ENCODE measurements at regions not wholly inside any gene's neighbourhood (a gene's known extent, or its start where the extent isn't known, plus 50 kb on each side); places are given as distances from the start of the nearest gene placed in this dataset.
"Not testable (repeated sequence)": the region's sequence is repeated elsewhere in the genome, so short reads cannot be mapped to it uniquely, and the experiment has no call there.

GRCh38 chr10:18735711-18736110 lies 76.5 kb downstream of the ARL5B start:
- DNase-seq (ENCODE audit: low spot score), result no peak

GRCh38 chr10:18737236-18737635 lies 78.0 kb downstream of the ARL5B start:
- peak; percentile 34 for DNase-seq (ENCODE audit: low spot score)

DNA sequence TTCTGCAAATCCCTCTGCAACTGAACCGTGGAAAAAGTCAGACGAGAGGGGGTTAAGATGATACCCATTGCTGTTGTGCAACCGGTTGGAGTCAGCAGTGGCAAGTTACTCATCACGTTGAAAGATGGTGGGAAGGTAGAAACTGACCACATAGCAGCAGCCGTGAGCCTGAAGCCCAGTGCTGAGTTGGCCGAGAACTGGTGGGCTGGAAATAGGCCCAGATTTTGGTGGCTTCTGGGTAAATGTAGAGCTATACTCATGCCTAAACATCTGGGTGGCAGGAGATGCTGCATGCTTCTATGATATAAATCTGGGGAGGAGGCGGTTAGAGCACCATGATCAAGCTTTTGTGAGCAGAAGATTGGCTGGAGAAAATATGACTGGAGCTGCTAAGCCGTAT lies 78.6 kb downstream of the ARL5B start:
- DNase-seq (ENCODE audit: low spot score), result peak; percentile 81

- peak; percentile 49 for DNase-seq (ENCODE audit: low spot score)
These were observed 79.6 kb downstream of the ARL5B start for GRCh38 chr10:18738835-18739234.

DNA sequence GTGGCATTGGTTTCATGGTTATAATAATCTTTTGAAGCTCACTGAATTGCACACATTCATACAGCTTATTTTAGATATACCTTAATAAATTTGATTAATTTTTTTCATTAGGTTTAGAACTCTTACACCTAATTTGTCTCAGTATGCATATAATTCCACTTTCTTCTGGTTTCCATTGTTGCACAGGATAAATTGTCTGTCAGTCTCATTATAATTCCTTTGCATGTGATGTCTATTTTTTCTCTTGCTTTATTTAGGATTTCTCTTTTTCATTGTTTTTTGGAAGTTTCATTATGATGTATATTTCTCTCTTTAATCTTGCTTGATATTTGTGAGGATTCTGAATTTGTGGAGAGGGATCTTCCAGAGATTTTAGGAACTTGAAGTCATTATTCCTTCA lies 84.7 kb downstream of the ARL5B start:
- DNase-seq (ENCODE audit: low spot score), result no peak

DNA sequence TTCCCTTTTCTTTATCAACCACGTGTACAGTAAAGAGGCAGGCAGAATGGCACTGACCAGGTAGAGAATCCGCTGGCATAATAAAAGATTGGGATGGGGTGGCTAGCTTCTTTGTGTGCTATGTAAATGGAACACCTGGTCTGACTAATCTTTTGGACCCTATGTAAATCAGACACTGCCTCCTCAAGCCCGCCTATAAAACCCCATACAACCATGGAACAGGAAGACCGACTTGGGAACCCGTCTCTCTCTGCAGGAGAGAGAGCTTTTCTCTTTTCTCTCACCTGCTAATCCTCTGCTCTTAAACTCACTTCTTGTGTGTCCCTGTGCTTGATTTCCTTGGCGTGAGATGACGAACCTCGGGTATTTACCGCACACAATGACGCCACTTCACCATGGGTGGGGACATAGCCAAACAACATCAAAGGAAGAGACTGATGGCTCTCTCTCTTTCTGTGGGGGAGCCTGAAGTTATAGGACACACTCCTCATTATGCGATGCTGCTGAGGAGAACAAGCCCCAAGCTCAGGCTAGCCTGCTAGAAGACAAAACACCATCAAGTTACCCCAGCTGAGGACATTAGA lies 94.2 kb downstream of the ARL5B start:
- DNase-seq (ENCODE audit: low spot score), result no peak

GRCh38 chr10:18759575-18759974 lies 100.3 kb downstream of the ARL5B start:
- no peak for DNase-seq (ENCODE audit: low spot score)

DNA sequence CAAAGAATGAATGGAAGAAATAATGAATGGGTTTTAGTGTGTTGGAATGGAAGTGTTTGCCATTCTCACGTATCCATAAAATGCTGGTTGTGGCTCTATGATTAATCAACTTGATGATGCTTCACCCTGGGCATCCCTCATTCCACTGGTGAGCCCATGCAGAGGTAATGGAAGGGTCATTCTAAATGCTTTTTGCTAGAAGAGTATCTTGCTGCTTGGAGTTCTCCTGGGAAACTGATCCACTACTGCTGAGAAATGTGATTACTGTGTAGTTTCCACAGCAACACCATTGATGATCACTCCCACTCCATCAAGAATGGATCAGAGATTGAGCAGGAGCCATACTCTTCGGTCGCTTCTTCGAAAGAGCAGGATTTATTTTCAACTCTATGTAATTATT lies 101.6 kb downstream of the ARL5B start:
- no peak for DNase-seq (ENCODE audit: low spot score)

DNA sequence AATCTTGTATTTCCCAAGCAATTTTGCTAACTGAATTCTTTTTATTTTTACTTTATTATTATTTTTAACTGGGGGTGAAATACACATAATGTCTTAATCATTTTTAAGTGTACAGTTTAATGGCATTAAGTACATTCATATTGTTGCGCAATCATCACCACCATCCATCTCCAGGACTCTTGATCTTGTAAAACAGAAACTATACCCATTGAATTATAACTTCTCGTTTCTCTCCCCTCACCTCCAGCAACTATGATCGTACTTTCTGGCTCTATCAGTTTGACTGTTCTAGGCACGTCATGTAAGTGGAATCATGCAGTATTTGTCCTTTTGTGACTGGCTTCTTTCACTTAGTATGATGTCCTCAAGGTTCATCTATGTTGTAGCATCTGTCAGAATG lies 108.8 kb downstream of the ARL5B start:
- DNase-seq (ENCODE audit: low spot score), result no peak

DNA sequence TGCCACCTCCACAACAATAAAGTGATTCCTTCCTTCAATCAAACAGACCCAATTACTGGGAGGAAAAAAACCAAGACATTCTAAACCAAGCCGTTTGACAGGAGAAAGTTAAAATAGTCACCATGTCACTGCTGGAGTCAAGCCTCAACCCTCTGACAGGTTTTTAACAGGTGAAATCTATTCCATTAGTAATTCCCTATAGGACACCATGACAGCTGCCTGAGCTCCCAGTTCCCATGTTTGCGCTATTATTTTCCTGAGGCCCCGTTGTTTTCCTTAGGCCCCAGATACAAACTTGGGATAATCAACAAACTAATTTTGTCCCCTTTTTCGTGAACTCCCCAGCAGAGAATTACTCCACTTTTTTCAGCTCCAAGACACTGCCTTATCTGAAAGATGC lies 113.9 kb downstream of the ARL5B start:
- no peak for DNase-seq (ENCODE audit: low spot score)

GRCh38 chr10:18777258-18777657 lies 118.0 kb downstream of the ARL5B start:
- no peak for DNase-seq (ENCODE audit: low spot score)

DNA sequence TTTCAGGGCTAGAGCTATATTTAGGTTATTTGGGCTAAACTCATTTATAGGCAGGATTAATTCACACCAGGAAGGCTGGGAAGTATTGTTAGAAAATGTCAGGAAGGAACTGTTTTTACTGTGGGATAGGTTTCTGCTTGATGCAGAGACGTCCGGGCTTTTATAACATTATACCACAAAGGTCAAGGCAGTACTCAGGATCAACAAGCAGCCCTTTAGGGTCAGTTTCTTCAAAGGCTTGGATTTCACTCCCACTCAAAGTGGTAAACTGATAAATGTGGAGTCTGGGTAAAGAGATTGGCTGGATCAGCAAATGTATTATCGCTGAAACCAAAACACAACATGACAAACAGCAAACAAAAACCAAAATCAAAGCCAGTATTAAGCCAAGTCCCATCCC lies 127.2 kb downstream of the ARL5B start:
- DNase-seq (ENCODE audit: low spot score), result no peak

GRCh38 chr10:18793951-18794350 lies 134.7 kb downstream of the ARL5B start:
- peak; percentile 37 for DNase-seq (ENCODE audit: low spot score)

DNA sequence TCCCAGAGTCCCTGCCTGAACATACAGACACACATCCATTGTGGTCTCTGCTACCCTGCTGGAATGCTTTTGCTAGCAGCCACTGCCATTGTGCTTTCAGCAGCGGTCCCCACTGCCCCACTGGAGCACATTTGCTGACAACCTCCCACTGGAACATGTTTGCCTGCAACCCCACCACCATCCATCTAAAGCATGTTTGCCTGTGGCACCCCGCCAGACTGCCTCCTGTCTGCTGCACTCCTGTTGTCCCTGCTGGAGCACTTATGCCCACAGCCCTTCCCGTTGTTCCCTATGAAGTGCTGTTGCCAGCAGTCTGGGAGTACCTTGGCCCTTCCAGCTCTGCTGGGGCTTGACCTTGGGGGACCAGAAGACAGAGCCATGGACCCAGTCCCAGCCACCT lies 136.3 kb downstream of the ARL5B start:
- no peak for DNase-seq (ENCODE audit: low spot score)

GRCh38 chr10:18797286-18797685 lies 138.1 kb downstream of the ARL5B start:
- DNase-seq (ENCODE audit: low spot score), result no peak

- peak; percentile 2 for DNase-seq (ENCODE audit: low spot score)
These were observed 162.9 kb downstream of the ARL5B start for GRCh38 chr10:18822156-18822555.

DNA sequence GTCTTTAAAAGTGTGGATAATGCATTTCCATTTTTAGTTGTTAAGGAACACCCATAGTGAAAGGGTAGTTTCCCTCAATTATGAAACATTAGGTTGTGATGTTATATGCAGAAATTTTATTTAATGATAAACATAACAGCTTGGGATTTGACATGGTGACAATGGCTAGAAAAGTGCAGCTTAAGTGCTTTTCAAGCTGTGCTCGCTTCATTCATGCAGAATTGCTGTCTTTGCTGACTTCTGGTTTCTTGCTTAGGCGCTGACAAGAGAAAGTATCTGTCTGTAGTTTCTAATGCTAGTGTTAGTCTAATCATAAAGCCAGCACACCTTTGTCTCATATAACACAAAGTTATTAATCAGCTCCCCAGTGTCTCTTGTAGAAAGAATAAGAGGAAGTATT lies 170.0 kb downstream of the ARL5B start:
- no peak for DNase-seq (ENCODE audit: low spot score)

DNA sequence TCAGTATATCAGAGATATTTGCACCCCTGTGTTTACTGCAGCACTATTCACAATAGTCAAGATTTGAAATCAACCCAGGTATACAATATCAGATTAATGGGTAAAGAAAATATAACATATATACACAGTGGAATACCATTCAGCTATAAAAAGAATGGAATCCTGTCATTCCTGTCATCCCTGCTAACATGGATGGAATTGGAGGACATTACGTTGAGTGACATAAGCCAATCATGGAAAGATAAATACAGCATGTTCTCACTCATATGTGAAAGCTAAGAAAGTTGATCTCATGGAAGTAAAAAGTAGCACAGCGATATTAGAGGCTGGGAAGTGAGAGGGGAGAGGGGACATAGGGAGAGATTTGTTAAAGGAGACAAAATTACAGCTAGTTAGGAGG lies 171.0 kb downstream of the ARL5B start:
- DNase-seq (ENCODE audit: low spot score), result no peak

DNA sequence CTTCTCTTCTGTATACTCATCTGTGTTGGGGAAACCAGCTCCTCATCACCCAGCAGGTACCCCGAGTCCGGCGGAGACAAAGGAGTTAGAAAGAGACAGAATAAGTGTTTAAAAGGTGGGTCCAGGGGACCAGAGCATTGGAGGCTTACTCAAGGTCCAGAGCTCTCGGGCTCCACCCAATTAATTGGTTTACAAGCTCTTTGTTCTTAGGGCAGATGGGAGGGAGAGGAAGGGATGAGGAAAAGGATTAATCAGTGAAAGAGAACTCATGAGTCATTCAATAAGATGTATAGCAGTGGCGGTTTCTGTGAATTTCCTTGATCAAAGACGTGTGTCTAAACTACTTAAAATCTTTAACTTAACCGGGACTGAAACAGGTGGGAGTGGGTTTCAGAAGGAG lies 192.0 kb upstream of the MALRD1 start:
- not testable (repeated sequence) for DNase-seq (ENCODE audit: low spot score)

DNA sequence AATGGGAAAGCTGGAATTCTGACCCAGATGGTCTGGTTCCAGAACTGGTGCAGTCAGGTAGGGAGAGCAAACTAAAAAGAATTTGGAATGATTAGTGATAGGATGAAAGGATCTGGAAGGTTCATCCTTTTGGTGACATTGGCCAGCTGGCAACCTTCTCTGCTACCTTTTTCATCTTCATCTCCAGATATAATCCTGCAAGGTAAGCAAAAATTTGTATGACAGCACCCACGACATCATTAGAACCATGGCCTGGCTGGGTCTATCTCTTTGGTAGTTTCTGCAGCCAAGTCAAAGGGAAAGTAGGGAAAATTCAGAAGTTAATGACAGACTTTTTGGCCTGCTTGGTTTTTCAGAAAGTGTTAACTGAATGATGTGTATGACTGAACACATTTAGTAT lies 188.9 kb upstream of the MALRD1 start:
- DNase-seq (ENCODE audit: low spot score), result no peak

- no peak for DNase-seq (ENCODE audit: low spot score)
These were observed 188.4 kb upstream of the MALRD1 start for GRCh38 chr10:18860186-18860585.

GRCh38 chr10:18860631-18861240 lies 187.9 kb upstream of the MALRD1 start:
- no peak for DNase-seq (ENCODE audit: low spot score)

DNA sequence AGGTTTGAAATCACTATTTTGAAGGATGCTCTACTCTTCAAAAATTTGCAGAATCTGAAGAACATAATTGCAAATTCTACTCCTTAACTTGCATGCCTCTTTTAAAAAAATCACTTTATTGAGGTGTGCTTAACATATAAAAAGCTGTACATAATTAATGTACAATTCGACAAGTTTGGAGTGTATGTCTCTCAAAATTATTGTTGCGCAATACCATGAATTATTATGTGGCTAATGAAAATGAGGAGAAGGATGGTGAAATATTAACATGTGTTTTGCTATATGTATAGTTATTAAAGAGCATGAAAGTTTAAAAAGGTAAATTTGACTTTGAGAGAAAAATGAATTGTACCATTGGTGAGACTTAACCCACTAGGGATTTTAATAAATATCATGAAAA lies 187.2 kb upstream of the MALRD1 start:
- no peak for DNase-seq (ENCODE audit: low spot score)

DNA sequence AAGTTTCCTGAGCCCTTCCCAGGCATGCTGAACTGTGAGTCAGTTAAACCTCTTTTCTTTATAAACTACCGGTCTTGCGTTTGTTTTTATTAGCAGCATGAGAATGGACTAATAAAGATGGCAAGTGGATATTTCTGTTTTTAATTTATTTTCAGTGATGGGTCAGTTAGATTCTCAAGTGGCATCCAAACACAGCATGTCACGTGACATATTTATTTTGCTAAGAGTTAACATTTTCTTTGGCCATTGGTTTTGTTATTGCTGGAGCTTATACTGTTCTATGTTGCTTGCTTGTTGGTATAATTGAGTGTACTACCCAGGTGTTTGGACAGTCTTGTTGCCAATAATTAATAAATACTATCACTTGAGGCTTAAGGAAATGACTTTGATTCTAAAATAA lies 181.7 kb upstream of the MALRD1 start:
- no peak for DNase-seq (ENCODE audit: low spot score)

All from GM03348 (cell line).